GM23338 (cell line): ENCODE measurements at regions not wholly inside any gene's neighbourhood (a gene's known extent, or its start where the extent isn't known, plus 50 kb on each side); places are given as distances from the start of the nearest gene placed in this dataset.

ENCODE experiments used
- ATAC-seq: fragments of 200-7000 bp; cut with Tn5 transposase; 3 replicates; pipeline ENCODE4 v1.9.1; 2020
- DNase-seq: peaks from one replicate; pipeline ENCODE4 v3.0.0-alpha.2; 2015; ENCODE audit warnings: low spot score
- H2AFZ ChIP-seq: fragments of 200-600 bp; sonication (generic); 2 replicates; pipeline ENCODE4 v1.8.0; 2016; ENCODE audit warnings: antibody characterized with exemption, mild to moderate bottlenecking, moderate library complexity
- H3F3A ChIP-seq: fragments of 200-600 bp; sonication (generic); replicated peaks from 2 replicates; pipeline ENCODE4 v1.8.0; 2017; ENCODE audit warnings: antibody characterized with exemption, mixed run types, low read depth
- H3K27ac ChIP-seq: fragments of 200-600 bp; sonication (generic); 2 replicates; pipeline ENCODE4 v1.6.1; 2016; ENCODE audit warnings: low read depth
- H3K27me3 ChIP-seq: fragments of 200-600 bp; sonication (generic); 2 replicates; pipeline ENCODE4 v1.8.0; 2016; ENCODE audit warnings: mild to moderate bottlenecking, mixed run types, moderate library complexity; ENCODE audit not compliant: insufficient read depth
- H3K36me3 ChIP-seq: fragments of 200-600 bp; sonication (generic); 2 replicates; pipeline ENCODE4 v1.8.0; 2016; ENCODE audit warnings: mild to moderate bottlenecking; ENCODE audit not compliant: insufficient read depth
- H3K4me1 ChIP-seq: fragments of 200-600 bp; sonication (generic); 2 replicates; pipeline ENCODE4 v1.8.0; 2016; ENCODE audit warnings: mild to moderate bottlenecking, moderate library complexity; ENCODE audit not compliant: insufficient read depth
- H3K4me2 ChIP-seq: fragments of 200-600 bp; sonication (generic); 2 replicates; pipeline ENCODE4 v1.7.1; 2017; ENCODE audit warnings: mixed run types
- H3K4me3 ChIP-seq: fragments of 200-600 bp; sonication (generic); 2 replicates; pipeline ENCODE4 v1.6.1; 2016; ENCODE audit warnings: mixed run types
- H3K79me2 ChIP-seq: fragments of 200-600 bp; sonication (generic); replicated peaks from 2 replicates; pipeline ENCODE4 v1.8.0; 2017; ENCODE audit warnings: mild to moderate bottlenecking; ENCODE audit not compliant: insufficient read depth
- H3K9me2 ChIP-seq: fragments of 200-600 bp; sonication (generic); 2 replicates; pipeline ENCODE4 v1.8.0; 2017; ENCODE audit not compliant: insufficient read depth
- H4K20me1 ChIP-seq: fragments of 200-600 bp; sonication (generic); replicated peaks from 2 replicates; pipeline ENCODE4 v1.8.0; 2017; ENCODE audit warnings: mild to moderate bottlenecking; ENCODE audit not compliant: insufficient read depth
- H3K27ac Mint-ChIP-seq: 2 replicates; pipeline ENCODE4 v1.8.0; 2020; ENCODE audit warnings: inconsistent platforms, mild to moderate bottlenecking, moderate library complexity, mixed read lengths
- H3K27me3 Mint-ChIP-seq: 3 replicates; pipeline ENCODE4 v1.8.0; 2022; ENCODE audit warnings: low read depth, mild to moderate bottlenecking, moderate library complexity, mixed read lengths, inconsistent platforms; ENCODE audit not compliant: insufficient read depth, poor library complexity
- H3K36me3 Mint-ChIP-seq: 3 replicates; pipeline ENCODE4 v1.8.0; 2021; ENCODE audit warnings: low read depth, mild to moderate bottlenecking, inconsistent platforms, moderate library complexity, mixed read lengths
- H3K4me1 Mint-ChIP-seq: 3 replicates; pipeline ENCODE4 v1.8.0; 2020; ENCODE audit warnings: mild to moderate bottlenecking, inconsistent platforms, mixed read lengths
- H3K4me3 Mint-ChIP-seq: 3 replicates; pipeline ENCODE4 v1.8.0; 2021; ENCODE audit warnings: moderate library complexity, mild to moderate bottlenecking, inconsistent platforms, mixed read lengths
- H3K9me3 Mint-ChIP-seq: 3 replicates; pipeline ENCODE4 v1.8.0; 2020; ENCODE audit warnings: moderate library complexity, mild to moderate bottlenecking, inconsistent platforms, mixed read lengths
- EZH2 ChIP-seq: fragments of 200-600 bp; sonication (generic); IDR thresholded peaks from one replicate; pipeline ENCODE4 v1.8.0; 2017; ENCODE audit warnings: antibody characterized with exemption, mild to moderate bottlenecking, low read depth; ENCODE audit not compliant: unreplicated experiment
- JUNB ChIP-seq: IDR thresholded peaks from one replicate; pipeline ENCODE4 v1.6.1; 2016; ENCODE audit warnings: antibody characterized with exemption; ENCODE audit not compliant: unreplicated experiment
- NANOG ChIP-seq: IDR thresholded peaks from 2 replicates; pipeline ENCODE4 v1.6.1; 2016; ENCODE audit warnings: antibody characterized with exemption, borderline replicate concordance
- STAT1 ChIP-seq: IDR thresholded peaks from one replicate; pipeline ENCODE4 v1.6.1; 2016; ENCODE audit warnings: antibody characterized with exemption; ENCODE audit not compliant: unreplicated experiment
- ZNF331 ChIP-seq: fragments of 250-450 bp; sonication (Bioruptor Pico); IDR thresholded peaks from 2 replicates; pipeline ENCODE4 v1.5.0; 2020; ENCODE audit warnings: low read depth, mild to moderate bottlenecking, moderate library complexity
- TF ChIP-seq, protein P1 (sequence below), 2 experiments: fragments of 200-600 bp in 1 of 2; sonication (generic) in 1 of 2; conservative IDR thresholded peaks; 2 replicates each; pipeline versions ENCODE4 v1.5.1 to v1.6.1; 2016 to 2017; ENCODE audit warnings: antibody characterized with exemption in 2 of 2, low read depth in 2 of 2, mild to moderate bottlenecking in 2 of 2, moderate library complexity in 1 of 2
- TF ChIP-seq, protein P2 (sequence below): IDR thresholded peaks from one replicate; pipeline ENCODE4 v1.6.1; 2018; ENCODE audit warnings: antibody characterized with exemption; ENCODE audit not compliant: unreplicated experiment

DNA sequence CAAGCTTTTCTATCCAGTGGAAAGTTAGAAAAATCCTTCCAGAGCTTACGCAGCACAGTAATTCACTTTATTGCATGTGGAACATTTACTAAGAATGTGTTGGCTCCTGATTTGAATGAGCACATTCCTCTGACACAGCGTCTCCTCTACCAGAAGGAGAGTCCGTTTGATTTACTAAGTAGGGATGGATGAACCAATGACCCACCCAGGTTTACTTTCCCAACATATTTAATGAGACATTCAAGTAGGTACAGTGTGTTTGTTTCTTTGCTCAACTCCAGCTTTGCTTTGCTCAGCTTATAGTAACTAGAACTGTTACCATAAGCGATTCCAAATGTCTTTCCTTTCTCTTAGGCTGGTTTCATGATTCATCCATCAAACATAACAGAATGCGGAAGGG is 161.7 kb downstream of the SMARCA1 start:
- H3K36me3 ChIP-seq, result no peaks in the 10 kb centered on the region
- H3K4me3 ChIP-seq, result no peak overlapping the region
- peaks cover 20% of the 10 kb centered on the region for H3K9me3 Mint-ChIP-seq
- H3K36me3 Mint-ChIP-seq, result peaks cover 18% of the 10 kb centered on the region; the same call in 2 of the 3 replicates
- no peak overlapping the region for H3K4me3 Mint-ChIP-seq
- TF ChIP-seq, protein P1, sequence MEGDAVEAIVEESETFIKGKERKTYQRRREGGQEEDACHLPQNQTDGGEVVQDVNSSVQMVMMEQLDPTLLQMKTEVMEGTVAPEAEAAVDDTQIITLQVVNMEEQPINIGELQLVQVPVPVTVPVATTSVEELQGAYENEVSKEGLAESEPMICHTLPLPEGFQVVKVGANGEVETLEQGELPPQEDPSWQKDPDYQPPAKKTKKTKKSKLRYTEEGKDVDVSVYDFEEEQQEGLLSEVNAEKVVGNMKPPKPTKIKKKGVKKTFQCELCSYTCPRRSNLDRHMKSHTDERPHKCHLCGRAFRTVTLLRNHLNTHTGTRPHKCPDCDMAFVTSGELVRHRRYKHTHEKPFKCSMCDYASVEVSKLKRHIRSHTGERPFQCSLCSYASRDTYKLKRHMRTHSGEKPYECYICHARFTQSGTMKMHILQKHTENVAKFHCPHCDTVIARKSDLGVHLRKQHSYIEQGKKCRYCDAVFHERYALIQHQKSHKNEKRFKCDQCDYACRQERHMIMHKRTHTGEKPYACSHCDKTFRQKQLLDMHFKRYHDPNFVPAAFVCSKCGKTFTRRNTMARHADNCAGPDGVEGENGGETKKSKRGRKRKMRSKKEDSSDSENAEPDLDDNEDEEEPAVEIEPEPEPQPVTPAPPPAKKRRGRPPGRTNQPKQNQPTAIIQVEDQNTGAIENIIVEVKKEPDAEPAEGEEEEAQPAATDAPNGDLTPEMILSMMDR (conservative IDR thresholded peaks at IDR 0.05; ENCODE audit: low read depth in 2 of 2), result no peak
- TF ChIP-seq STAT1 (no peak), ZNF331 (no peak), EZH2 (no peak), NANOG (no peak)
- TF ChIP-seq, protein P2, sequence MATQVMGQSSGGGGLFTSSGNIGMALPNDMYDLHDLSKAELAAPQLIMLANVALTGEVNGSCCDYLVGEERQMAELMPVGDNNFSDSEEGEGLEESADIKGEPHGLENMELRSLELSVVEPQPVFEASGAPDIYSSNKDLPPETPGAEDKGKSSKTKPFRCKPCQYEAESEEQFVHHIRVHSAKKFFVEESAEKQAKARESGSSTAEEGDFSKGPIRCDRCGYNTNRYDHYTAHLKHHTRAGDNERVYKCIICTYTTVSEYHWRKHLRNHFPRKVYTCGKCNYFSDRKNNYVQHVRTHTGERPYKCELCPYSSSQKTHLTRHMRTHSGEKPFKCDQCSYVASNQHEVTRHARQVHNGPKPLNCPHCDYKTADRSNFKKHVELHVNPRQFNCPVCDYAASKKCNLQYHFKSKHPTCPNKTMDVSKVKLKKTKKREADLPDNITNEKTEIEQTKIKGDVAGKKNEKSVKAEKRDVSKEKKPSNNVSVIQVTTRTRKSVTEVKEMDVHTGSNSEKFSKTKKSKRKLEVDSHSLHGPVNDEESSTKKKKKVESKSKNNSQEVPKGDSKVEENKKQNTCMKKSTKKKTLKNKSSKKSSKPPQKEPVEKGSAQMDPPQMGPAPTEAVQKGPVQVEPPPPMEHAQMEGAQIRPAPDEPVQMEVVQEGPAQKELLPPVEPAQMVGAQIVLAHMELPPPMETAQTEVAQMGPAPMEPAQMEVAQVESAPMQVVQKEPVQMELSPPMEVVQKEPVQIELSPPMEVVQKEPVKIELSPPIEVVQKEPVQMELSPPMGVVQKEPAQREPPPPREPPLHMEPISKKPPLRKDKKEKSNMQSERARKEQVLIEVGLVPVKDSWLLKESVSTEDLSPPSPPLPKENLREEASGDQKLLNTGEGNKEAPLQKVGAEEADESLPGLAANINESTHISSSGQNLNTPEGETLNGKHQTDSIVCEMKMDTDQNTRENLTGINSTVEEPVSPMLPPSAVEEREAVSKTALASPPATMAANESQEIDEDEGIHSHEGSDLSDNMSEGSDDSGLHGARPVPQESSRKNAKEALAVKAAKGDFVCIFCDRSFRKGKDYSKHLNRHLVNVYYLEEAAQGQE, result no peak
- no peaks in the 10 kb centered on the region for H3K9me2 ChIP-seq
- no peak for DNase-seq
- no peaks in the 10 kb centered on the region for H4K20me1 ChIP-seq
- no peak overlapping the region for H2AFZ ChIP-seq
- no peaks in the 10 kb centered on the region for H3K27me3 Mint-ChIP-seq
- H3K27ac ChIP-seq, result no peak overlapping the region
- no peaks in the 10 kb centered on the region for H3F3A ChIP-seq
- H3K27ac Mint-ChIP-seq, result no peak overlapping the region
- no peaks in the 10 kb centered on the region for H3K4me1 Mint-ChIP-seq
- no peaks in the 10 kb centered on the region for H3K4me1 ChIP-seq
- ATAC-seq, result no peak
- H3K79me2 ChIP-seq, result no peaks in the 10 kb centered on the region
- H3K27me3 ChIP-seq, result no peaks in the 10 kb centered on the region
- no peak overlapping the region for H3K4me2 ChIP-seq

DNA sequence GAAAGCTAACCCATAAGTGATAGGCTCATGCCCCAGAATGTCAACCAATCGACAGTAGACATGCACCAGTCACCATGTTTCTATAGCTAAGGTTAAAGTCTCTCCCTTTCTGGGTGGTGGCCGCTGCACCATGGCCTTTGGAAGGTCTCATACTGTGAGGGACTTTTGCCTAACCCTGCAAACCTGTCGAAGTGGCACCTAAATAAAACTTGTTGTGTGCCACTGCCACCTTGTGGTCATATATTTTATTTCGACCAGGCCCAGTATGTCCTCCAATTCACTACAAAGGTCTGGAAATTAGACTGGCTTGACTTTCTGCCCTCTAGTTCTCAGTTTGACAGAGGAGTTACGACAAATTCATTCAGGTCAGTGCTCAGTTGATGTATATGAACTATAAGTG is 163.1 kb downstream of the SMARCA1 start:
- Mint-ChIP-seq H3K27me3 (no peaks in the 10 kb centered on the region), H3K9me3 (peaks cover 25% of the 10 kb centered on the region), H3K4me1 (no peaks in the 10 kb centered on the region), H3K4me3 (no peak overlapping the region), H3K36me3 (peaks cover 18% of the 10 kb centered on the region; the same call in 2 of the 3 replicates), H3K27ac (no peak overlapping the region)
- TF ChIP-seq JUNB, result no peak
- TF ChIP-seq, protein P1 (conservative IDR thresholded peaks at IDR 0.05; ENCODE audit: low read depth in 2 of 2), result peak; percentile 62 to 72
- Histone ChIP-seq H3K36me3 (no peaks in the 10 kb centered on the region), H3K4me1 (no peaks in the 10 kb centered on the region), H3K79me2 (no peaks in the 10 kb centered on the region), H3K27ac (no peak overlapping the region), H4K20me1 (no peaks in the 10 kb centered on the region), H3K9me2 (no peaks in the 10 kb centered on the region), H2AFZ (no peak overlapping the region), H3F3A (no peaks in the 10 kb centered on the region), H3K4me3 (no peak overlapping the region), H3K27me3 (no peaks in the 10 kb centered on the region), H3K4me2 (no peak overlapping the region)
- ATAC-seq (peak; percentile 77), DNase-seq (peak; percentile 74)
